Fibroblast of lung (primary cell): ENCODE measurements at regions not wholly inside any gene's neighbourhood (a gene's known extent, or its start where the extent isn't known, plus 50 kb on each side); places are given as distances from the start of the nearest gene placed in this dataset.

Experiments used
- DNase-seq, 2 donors: peaks; one replicate each; pipeline versions ENCODE4 v3.0.0 to v3.0.0-alpha.2; 2010; ENCODE audit warnings: low read depth in 2 of 2
- H2AFZ ChIP-seq: 2 replicates; pipeline ENCODE4 v1.5.1; 2012; ENCODE audit warnings: low read length, control low read depth, inconsistent platforms
- H3K27ac ChIP-seq: 2 replicates; pipeline ENCODE4 v1.5.1; 2011; ENCODE audit warnings: low read length, control low read depth; ENCODE audit not compliant: insufficient read depth
- H3K27me3 ChIP-seq: 2 replicates; pipeline ENCODE4 v1.5.1; 2011; ENCODE audit warnings: mild to moderate bottlenecking, low read length; ENCODE audit not compliant: control insufficient read depth, insufficient read depth
- H3K36me3 ChIP-seq: 2 replicates; pipeline ENCODE4 v1.5.1; 2011; ENCODE audit warnings: low read length; ENCODE audit not compliant: control insufficient read depth, insufficient read depth
- H3K4me1 ChIP-seq: 2 replicates; pipeline ENCODE4 v1.5.1; 2011; ENCODE audit warnings: low read length; ENCODE audit not compliant: control insufficient read depth, insufficient read depth; ENCODE audit errors: extremely low read depth
- H3K4me2 ChIP-seq: 2 replicates; pipeline ENCODE4 v1.5.1; 2011; ENCODE audit warnings: low read length, control low read depth; ENCODE audit not compliant: insufficient read depth; ENCODE audit errors: extremely low read depth
- H3K4me3 ChIP-seq, 4 experiments: fragments of 200-600 bp in 1 of 4; sonication (generic) in 1 of 4; replicated peaks in 1 of 4; 2 replicates each; pipeline ENCODE4 v1.5.1; 2011 to 2016; ENCODE audit warnings: low read length in 4 of 4, low read depth in 3 of 4, mild to moderate bottlenecking in 3 of 4, control low read depth in 2 of 4, inconsistent platforms in 1 of 4, mixed read lengths in 1 of 4; ENCODE audit not compliant: insufficient read depth in 1 of 4; ENCODE audit errors: control extremely low read depth in 1 of 4
- H3K79me2 ChIP-seq: 2 replicates; pipeline ENCODE4 v1.5.1; 2012; ENCODE audit warnings: mild to moderate bottlenecking, low read length, inconsistent platforms; ENCODE audit not compliant: control insufficient read depth, insufficient read depth
- H3K9ac ChIP-seq: 2 replicates; pipeline ENCODE4 v1.5.1; 2011; ENCODE audit warnings: mild to moderate bottlenecking, low read length, control low read depth; ENCODE audit not compliant: insufficient read depth
- H3K9me3 ChIP-seq: 2 replicates; pipeline ENCODE4 v1.5.1; 2012; ENCODE audit warnings: low read depth, low read length; ENCODE audit not compliant: control insufficient read depth, insufficient read depth
- H4K20me1 ChIP-seq: 2 replicates; pipeline ENCODE4 v1.5.1; 2011; ENCODE audit warnings: low read length; ENCODE audit not compliant: control insufficient read depth, insufficient read depth; ENCODE audit errors: extremely low read depth
- EZH2 ChIP-seq: IDR thresholded peaks from 2 replicates; pipeline ENCODE4 v1.5.1; 2012; ENCODE audit warnings: low read length, control low read depth, mild to moderate bottlenecking; ENCODE audit errors: missing control alignments
- TF ChIP-seq, protein P1 (sequence below), 2 donors: IDR thresholded peaks in 1 of 2; conservative IDR thresholded peaks in 1 of 2; 1 replicate in 1 of 2; 2 replicates in 1 of 2; pipeline ENCODE4 v1.5.1; 2011 to 2012; ENCODE audit warnings: low read length in 2 of 2, control low read depth in 1 of 2, inconsistent platforms in 1 of 2, low read depth in 1 of 2, mild to moderate bottlenecking in 1 of 2

- no peaks in the 10 kb centered on the region for H3K79me2 ChIP-seq
- no peaks in the 10 kb centered on the region for H3K27me3 ChIP-seq
- no peak overlapping the region for H2AFZ ChIP-seq
- H3K4me2 ChIP-seq = no peak overlapping the region
- no peak overlapping the region for H3K9ac ChIP-seq
- no peaks in the 10 kb centered on the region for H3K9me3 ChIP-seq
- no peak overlapping the region for H3K4me3 ChIP-seq
- no peaks in the 10 kb centered on the region for H3K36me3 ChIP-seq
- no peaks in the 10 kb centered on the region for H3K4me1 ChIP-seq
- no peak overlapping the region for H3K27ac ChIP-seq
- no peaks in the 10 kb centered on the region for H4K20me1 ChIP-seq
- peak in 1 of 2 donors; percentile 87 for DNase-seq
- TF ChIP-seq EZH2 = no peak
- TF ChIP-seq, protein P1, sequence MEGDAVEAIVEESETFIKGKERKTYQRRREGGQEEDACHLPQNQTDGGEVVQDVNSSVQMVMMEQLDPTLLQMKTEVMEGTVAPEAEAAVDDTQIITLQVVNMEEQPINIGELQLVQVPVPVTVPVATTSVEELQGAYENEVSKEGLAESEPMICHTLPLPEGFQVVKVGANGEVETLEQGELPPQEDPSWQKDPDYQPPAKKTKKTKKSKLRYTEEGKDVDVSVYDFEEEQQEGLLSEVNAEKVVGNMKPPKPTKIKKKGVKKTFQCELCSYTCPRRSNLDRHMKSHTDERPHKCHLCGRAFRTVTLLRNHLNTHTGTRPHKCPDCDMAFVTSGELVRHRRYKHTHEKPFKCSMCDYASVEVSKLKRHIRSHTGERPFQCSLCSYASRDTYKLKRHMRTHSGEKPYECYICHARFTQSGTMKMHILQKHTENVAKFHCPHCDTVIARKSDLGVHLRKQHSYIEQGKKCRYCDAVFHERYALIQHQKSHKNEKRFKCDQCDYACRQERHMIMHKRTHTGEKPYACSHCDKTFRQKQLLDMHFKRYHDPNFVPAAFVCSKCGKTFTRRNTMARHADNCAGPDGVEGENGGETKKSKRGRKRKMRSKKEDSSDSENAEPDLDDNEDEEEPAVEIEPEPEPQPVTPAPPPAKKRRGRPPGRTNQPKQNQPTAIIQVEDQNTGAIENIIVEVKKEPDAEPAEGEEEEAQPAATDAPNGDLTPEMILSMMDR (conservative IDR thresholded peaks at IDR 0.05 in 1 of 2, IDR thresholded peaks at IDR 0.05 in 1 of 2; ENCODE audit: low read depth in 1 of 2, low read length in 2 of 2) = no peak
Measured at GRCh38 chr10:8183241-8183704, 128.8 kb downstream of the GATA3 start.

GRCh38 chr10:8187171-8187666 is 132.7 kb downstream of the GATA3 start:
- Histone ChIP-seq H3K27ac (no peak overlapping the region), H4K20me1 (no peaks in the 10 kb centered on the region), H3K4me3 (no peak overlapping the region), H3K79me2 (no peaks in the 10 kb centered on the region), H3K9me3 (no peaks in the 10 kb centered on the region), H3K4me2 (no peak overlapping the region), H3K36me3 (no peaks in the 10 kb centered on the region), H3K4me1 (no peaks in the 10 kb centered on the region), H3K27me3 (no peaks in the 10 kb centered on the region), H2AFZ (no peak overlapping the region), H3K9ac (no peak overlapping the region)
- TF ChIP-seq, protein P1 (conservative IDR thresholded peaks at IDR 0.05 in 1 of 2, IDR thresholded peaks at IDR 0.05 in 1 of 2; ENCODE audit: low read depth in 1 of 2, low read length in 2 of 2) = no peak
- no peak for TF ChIP-seq EZH2
- DNase-seq = peak in 1 of 2 donors; percentile 41

DNA sequence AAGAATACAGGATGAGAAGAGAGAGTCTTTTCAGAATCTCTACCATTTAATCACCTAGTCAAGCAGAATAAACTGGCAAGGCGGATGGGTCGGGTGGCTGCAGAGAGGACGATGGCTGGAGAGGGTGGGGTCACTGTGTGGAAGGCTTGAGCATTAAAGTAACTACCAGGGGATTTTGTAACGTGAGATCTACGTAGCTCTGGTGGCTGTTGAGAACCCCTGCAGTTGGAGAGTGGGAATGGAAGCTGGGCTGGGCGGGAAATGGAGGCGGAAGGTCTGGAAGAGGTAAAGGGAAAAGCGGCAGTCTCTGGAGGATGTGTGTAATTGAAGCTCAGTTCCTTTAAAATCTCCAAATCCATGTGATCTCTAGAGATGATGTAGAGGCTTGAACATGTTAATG is 135.0 kb downstream of the GATA3 start:
- Histone ChIP-seq H3K27ac (no peak overlapping the region), H3K27me3 (no peaks in the 10 kb centered on the region), H3K9ac (no peak overlapping the region), H3K4me2 (no peak overlapping the region), H3K79me2 (no peaks in the 10 kb centered on the region), H3K4me1 (no peaks in the 10 kb centered on the region), H3K36me3 (no peaks in the 10 kb centered on the region), H4K20me1 (no peaks in the 10 kb centered on the region), H3K9me3 (no peaks in the 10 kb centered on the region), H3K4me3 (no peak overlapping the region), H2AFZ (no peak overlapping the region)
- no peak for DNase-seq
- no peak for TF ChIP-seq EZH2
- TF ChIP-seq, protein P1 (conservative IDR thresholded peaks at IDR 0.05 in 1 of 2, IDR thresholded peaks at IDR 0.05 in 1 of 2; ENCODE audit: low read depth in 1 of 2, low read length in 2 of 2) = no peak
